HepG2 (cell line): ENCODE measurements at regions not wholly inside any gene's neighbourhood (a gene's known extent, or its start where the extent isn't known, plus 50 kb on each side); places are given as distances from the start of the nearest gene placed in this dataset.

ENCODE experiments used
- ATAC-seq: fragments of 200-7000 bp; cut with Tn5 transposase; 3 replicates; pipeline ENCODE4 v1.9.1; 2020; ENCODE audit warnings: mild to moderate bottlenecking, moderate library complexity
- BruUV-seq: library from RNA; stranded (reverse); fragments of 400-500 nt; replicated peaks from 2 replicates; lab custom pipeline; 2021; lab: Mats Ljungman, UMichigan
- CTCF ChIA-PET: fragments of 300-600 bp; formaldehyde crosslinking; extraction: SDS; loops from one replicate; lab custom pipeline; 2021; ENCODE audit warnings: low total read pairs, inconsistent platforms, low intra/inter-chr PET ratio; lab: Yijun Ruan, JAX
- POLR2A ChIA-PET: fragments of 350-600 bp; sonication (Branson Sonifier 250); formaldehyde crosslinking; loops from one replicate; lab custom pipeline; 2020; ENCODE audit warnings: antibody characterized with exemption, inconsistent platforms; lab: Yijun Ruan, JAX
- DNase-seq: peaks from one replicate; pipeline ENCODE4 v3.0.0-alpha.2; 2015; ENCODE audit warnings: low spot score
- FAIRE-seq: peaks from 3 replicates; lab custom pipeline; 2011; peaks lifted over from hg19 to GRCh38; lab: Jason Lieb, UNC
- H2AFZ ChIP-seq: one replicate; pipeline ENCODE4 v1.6.1; 2011; ENCODE audit warnings: low read length, inconsistent platforms
- H3K27ac ChIP-seq: fragments of 300-600 bp; 3 replicates; pipeline ENCODE4 v1.8.0; 2011; ENCODE audit warnings: mixed run types, mild to moderate bottlenecking, mixed read lengths, low read length, inconsistent platforms; ENCODE audit not compliant: insufficient read depth; ENCODE audit errors: extremely low read length
- H3K27me3 ChIP-seq, 2 experiments: fragments of 200-600 bp in 1 of 2; 2 replicates in 1 of 2; 3 replicates in 1 of 2; pipeline versions ENCODE4 v1.6.0 to v1.8.0; 2011; ENCODE audit warnings: low read length in 2 of 2, mild to moderate bottlenecking in 2 of 2, moderate library complexity in 2 of 2, inconsistent platforms in 1 of 2; ENCODE audit not compliant: insufficient read depth in 2 of 2, control insufficient read depth in 1 of 2
- H3K36me3 ChIP-seq, 2 experiments: fragments of 200-600 bp in 1 of 2; replicated peaks in 1 of 2; 2 replicates in 1 of 2; 3 replicates in 1 of 2; pipeline versions ENCODE4 v1.5.1 to v1.8.0; 2011; ENCODE audit warnings: low read length in 2 of 2, inconsistent platforms in 1 of 2; ENCODE audit not compliant: insufficient read depth in 2 of 2, control insufficient read depth in 1 of 2
- H3K4me1 ChIP-seq: 2 replicates; pipeline ENCODE4 v1.5.1; 2012; ENCODE audit warnings: low read length, inconsistent platforms; ENCODE audit not compliant: insufficient read depth
- H3K4me2 ChIP-seq: 2 replicates; pipeline ENCODE4 v1.6.0; 2011; ENCODE audit warnings: low read depth, low read length, inconsistent platforms
- H3K4me3 ChIP-seq, 3 experiments: fragments of 200-600 bp in 1 of 3; sonication (generic), shearing (Covaris generic) in 1 of 3; replicated peaks in 1 of 3; 2 replicates each; pipeline ENCODE4 v1.5.1; 2011 to 2016; ENCODE audit warnings: low read length in 3 of 3, inconsistent platforms in 2 of 3, low read depth in 2 of 3, mild to moderate bottlenecking in 2 of 3, control low read depth in 1 of 3, mixed read lengths in 1 of 3; ENCODE audit not compliant: insufficient read depth in 1 of 3
- H3K79me2 ChIP-seq: one replicate; pipeline ENCODE4 v1.6.1; 2011; ENCODE audit warnings: low read length, inconsistent platforms; ENCODE audit not compliant: insufficient read depth
- H3K9ac ChIP-seq: 2 replicates; pipeline ENCODE4 v1.6.0; 2011; ENCODE audit warnings: mild to moderate bottlenecking, low read depth, low read length, inconsistent platforms; ENCODE audit not compliant: insufficient read depth
- H3K9me3 ChIP-seq: 2 replicates; pipeline ENCODE4 v1.5.1; 2012; ENCODE audit warnings: mild to moderate bottlenecking, low read length
- H4K20me1 ChIP-seq: 2 replicates; pipeline ENCODE4 v1.6.0; 2011; ENCODE audit warnings: inconsistent platforms, mild to moderate bottlenecking, low read length, moderate library complexity; ENCODE audit not compliant: insufficient read depth
- AFF4 ChIP-seq: sonication (generic); formaldehyde crosslinking; IDR thresholded peaks from 2 replicates; pipeline ENCODE4 v1.4.0; 2020; ENCODE audit warnings: missing genetic modification reagents
- CEBPG ChIP-seq: IDR thresholded peaks from 2 replicates; pipeline ENCODE4 v1.6.1; 2016
- FOXA3 ChIP-seq: IDR thresholded peaks from 2 replicates; pipeline ENCODE4 v1.6.1; 2016; ENCODE audit warnings: missing genetic modification reagents, missing compliant biosample characterization
- HCFC1 ChIP-seq: fragments of 150-350 bp; IDR thresholded peaks from 2 replicates; pipeline ENCODE4 v1.6.1; 2014; ENCODE audit warnings: low read depth, low read length
- HNF1B ChIP-seq: sonication (generic); formaldehyde crosslinking; IDR thresholded peaks from 2 replicates; pipeline ENCODE4 v1.5.1; 2020; ENCODE audit warnings: mild to moderate bottlenecking, moderate library complexity, missing genetic modification reagents
- KDM3A ChIP-seq: IDR thresholded peaks from 2 replicates; pipeline ENCODE4 v1.6.1; 2018; ENCODE audit warnings: low read depth, missing compliant biosample characterization
- KDM4B ChIP-seq: sonication (generic); formaldehyde crosslinking; IDR thresholded peaks from 2 replicates; pipeline ENCODE4 v1.4.0; 2020; ENCODE audit warnings: missing genetic modification reagents
- PHB2 ChIP-seq: fragments of 450-650 bp; IDR thresholded peaks from 2 replicates; pipeline ENCODE4 v1.6.1; 2018; ENCODE audit not compliant: partially characterized antibody
- PHF8 ChIP-seq: sonication (generic); formaldehyde crosslinking; IDR thresholded peaks from 2 replicates; pipeline ENCODE4 v1.5.0; 2020; ENCODE audit warnings: missing genetic modification reagents
- RFXAP ChIP-seq: sonication (generic); formaldehyde crosslinking; IDR thresholded peaks from 2 replicates; pipeline ENCODE4 v1.4.0; 2020; ENCODE audit warnings: missing genetic modification reagents, borderline replicate concordance
- SMARCC2 ChIP-seq: fragments of 450-650 bp; IDR thresholded peaks from 2 replicates; pipeline ENCODE4 v1.6.1; 2017; ENCODE audit warnings: antibody characterized with exemption, mild to moderate bottlenecking
- TEAD3 ChIP-seq: optimal IDR thresholded peaks from 2 replicates; pipeline ENCODE3; 2016; ENCODE audit warnings: borderline replicate concordance
- TFE3 ChIP-seq: IDR thresholded peaks from 2 replicates; pipeline ENCODE4 v1.6.1; 2016
- ZFY ChIP-seq: sonication (generic); formaldehyde crosslinking; IDR thresholded peaks from 2 replicates; pipeline ENCODE4 v1.4.0; 2020; ENCODE audit warnings: missing genetic modification reagents
- ZNF362 ChIP-seq: sonication (generic); formaldehyde crosslinking; IDR thresholded peaks from 2 replicates; pipeline ENCODE4 v1.4.0; 2020; ENCODE audit warnings: missing genetic modification reagents, mild to moderate bottlenecking, borderline replicate concordance
- ZNF530 ChIP-seq: sonication (generic); formaldehyde crosslinking; IDR thresholded peaks from 2 replicates; pipeline ENCODE4 v1.5.0; 2020; ENCODE audit warnings: low read depth, mild to moderate bottlenecking, missing genetic modification reagents
- ZNF562 ChIP-seq: sonication (generic); formaldehyde crosslinking; IDR thresholded peaks from 2 replicates; pipeline ENCODE4 v1.8.0; 2022; ENCODE audit warnings: missing genetic modification reagents, borderline replicate concordance
- ZNF597 ChIP-seq: sonication (generic); formaldehyde crosslinking; IDR thresholded peaks from 2 replicates; pipeline ENCODE4 v1.5.0; 2020; ENCODE audit warnings: missing genetic modification reagents
- ZNF615 ChIP-seq: sonication (generic); formaldehyde crosslinking; IDR thresholded peaks from 2 replicates; pipeline ENCODE4 v1.5.0; 2020; ENCODE audit warnings: mild to moderate bottlenecking, missing genetic modification reagents, borderline replicate concordance
- WGBS: methylation state at CpG from one replicate; pipeline ENCODE4 v1.1.6; 2017; ENCODE audit warnings: low lambda C conversion rate; 5-methylcytosine and 5-hydroxymethylcytosine counted together
- in situ Hi-C: cut with HindIII; loops from 2 replicates; pipeline ENCODE4 v1.10.0; 2017; ENCODE audit warnings: low pct_unique_long_range_greater_than_20kb; ENCODE audit not compliant: extremely low pct_ligation_motif_present
- intact Hi-C: fragments of 100-400 bp; cut with micrococcal nuclease; formaldehyde crosslinking; loops from one replicate; pipeline ENCODE4 v1.10.0; 2022; ENCODE audit not compliant: unreplicated experiment

- WGBS = 45% methylated on average over 11 of the region's 13 CpGs
- H3K4me1 ChIP-seq = no peaks in the 10 kb centered on the region
- H2AFZ ChIP-seq = no peak overlapping the region
- FAIRE-seq = no peak
- in situ Hi-C loops (no loop called here), intact Hi-C loops (no loop called here)
- H3K4me3 ChIP-seq = no peak overlapping the region
- H3K9me3 ChIP-seq = peaks cover 12% of the 10 kb centered on the region
- H3K79me2 ChIP-seq = no peaks in the 10 kb centered on the region
- no TSS peak for BruUV-seq
- peaks cover 0 to 20% of the 10 kb centered on the region in 2 experiments; a peak in 2 of 5 replicates for H3K27me3 ChIP-seq
- ChIA-PET POLR2A (no interaction called here), CTCF (no interaction called here)
- ATAC-seq = no peak
- no peak overlapping the region for H3K9ac ChIP-seq
- DNase-seq = no peak
- TF ChIP-seq TEAD3 (no peak), RFXAP (CRISPR knock-in tag) (no peak), PHF8 (CRISPR knock-in tag) (no peak), ZNF597 (CRISPR knock-in tag) (no peak), KDM3A (no peak), SMARCC2 (no peak), ZNF530 (no peak), HNF1B (CRISPR knock-in tag) (no peak), ZNF615 (CRISPR knock-in tag) (no peak), KDM4B (CRISPR knock-in tag) (no peak), PHB2 (no peak), ZNF562 (CRISPR knock-in tag) (no peak), FOXA3 (CRISPR knock-in tag) (no peak), ZNF362 (CRISPR knock-in tag) (no peak), HCFC1 (no peak), CEBPG (CRISPR knock-in tag) (no peak), TFE3 (CRISPR knock-in tag) (no peak), AFF4 (CRISPR knock-in tag) (no peak), ZFY (CRISPR knock-in tag) (no peak)
- H3K36me3 ChIP-seq = no peaks in the 10 kb centered on the region
- no peak overlapping the region for H3K4me2 ChIP-seq
- H4K20me1 ChIP-seq = no peaks in the 10 kb centered on the region
- H3K27ac ChIP-seq = no peak overlapping the region
Observed at GRCh38 chr10:125602825-125603224, 80.1 kb downstream of the TEX36 start.
